A549 (cell line): ENCODE measurements at regions not wholly inside any gene's neighbourhood (a gene's known extent, or its start where the extent isn't known, plus 50 kb on each side); places are given as distances from the start of the nearest gene placed in this dataset.

ENCODE experiments used
- ATAC-seq, 2 experiments: fragments of 200-7000 bp in 1 of 2; fragments of >200 bp in 1 of 2; cut with Nextera tagmentation in 1 of 2; cut with Tn5 transposase in 1 of 2; 3 replicates each; pipeline versions ENCODE4 v1.8.0 to v1.9.1; 2018 to 2020; ENCODE audit warnings: mild to moderate bottlenecking in 1 of 2, moderate library complexity in 1 of 2
- CTCF ChIA-PET: fragments of 300-600 bp; sonication (Branson Sonifier 250); formaldehyde crosslinking; extraction: SDS; loops from one replicate; lab custom pipeline; 2021; ENCODE audit warnings: antibody characterized with exemption, inconsistent platforms; lab: Yijun Ruan, JAX
- POLR2A ChIA-PET: fragments of 350-600 bp; formaldehyde crosslinking; extraction: SDS; loops from one replicate; lab custom pipeline; 2021; ENCODE audit warnings: antibody characterized with exemption, inconsistent platforms; lab: Yijun Ruan, JAX
- DNase-seq, 2 experiments: peaks; one replicate each; pipeline versions ENCODE4 v3.0.0 to v3.0.0-alpha.2; 2011 to 2016; ENCODE audit warnings: low read depth in 1 of 2, low spot score in 1 of 2
- FAIRE-seq: peaks from 2 replicates; lab custom pipeline; 2011; peaks lifted over from hg19 to GRCh38; lab: Jason Lieb, UNC
- H3K27ac ChIP-seq, 2 experiments: fragments of >200 bp; sonication (Bioruptor Twin); formaldehyde crosslinking; 3 replicates each; pipeline ENCODE4 v1.5.1; 2016 to 2017
- H3K4me1 ChIP-seq: fragments of >200 bp; sonication (Bioruptor Twin); formaldehyde crosslinking; 3 replicates; pipeline ENCODE4 v1.6.1; 2016
- H3K4me2 ChIP-seq: fragments of >200 bp; sonication (Bioruptor Twin); formaldehyde crosslinking; 3 replicates; pipeline ENCODE4 v1.6.1; 2016
- H3K4me3 ChIP-seq: fragments of >200 bp; sonication (Bioruptor Twin); formaldehyde crosslinking; 3 replicates; pipeline ENCODE4 v1.5.1; 2016
- H3K9me3 ChIP-seq: fragments of >200 bp; sonication (Bioruptor Twin); formaldehyde crosslinking; 3 replicates; pipeline ENCODE4 v1.6.1; 2016
- ATOH8 ChIP-seq: fragments of 250-450 bp; sonication (Bioruptor Pico); IDR thresholded peaks from 2 replicates; pipeline ENCODE4 v1.5.0; 2020; ENCODE audit warnings: low read depth, mild to moderate bottlenecking, moderate library complexity
- BHLHE40 ChIP-seq: IDR thresholded peaks from 2 replicates; pipeline ENCODE4 v1.6.1; 2012; ENCODE audit warnings: low read depth, low read length, inconsistent platforms
- CBX2 ChIP-seq: fragments of 200-600 bp; sonication (generic); IDR thresholded peaks from 2 replicates; pipeline ENCODE4 v1.6.1; 2016; ENCODE audit warnings: low read depth, mild to moderate bottlenecking, borderline replicate concordance
- CEBPB ChIP-seq, 2 experiments: fragments of >200 bp in 1 of 2; sonication (Bioruptor Twin) in 1 of 2; formaldehyde crosslinking in 1 of 2; IDR thresholded peaks; 2 replicates each; pipeline ENCODE4 v1.6.1; 2012 to 2016
- CHD2 ChIP-seq: fragments of 150-350 bp; IDR thresholded peaks from 2 replicates; pipeline ENCODE4 v1.6.1; 2014; ENCODE audit warnings: low read length; ENCODE audit not compliant: partially characterized antibody
- EHF ChIP-seq: fragments of 250-450 bp; sonication (Bioruptor Pico); IDR thresholded peaks from 2 replicates; pipeline ENCODE4 v1.5.0; 2020; ENCODE audit warnings: mild to moderate bottlenecking
- ESRRA ChIP-seq: fragments of 150-350 bp; IDR thresholded peaks from 2 replicates; pipeline ENCODE4 v1.6.1; 2014; ENCODE audit warnings: mild to moderate bottlenecking, low read length, borderline replicate concordance
- FOSB ChIP-seq: fragments of 250-450 bp; sonication (Bioruptor Pico); IDR thresholded peaks from 2 replicates; pipeline ENCODE4 v1.5.0; 2020; ENCODE audit warnings: mild to moderate bottlenecking, moderate library complexity
- FOSL2 ChIP-seq, 2 experiments: fragments of 450-650 bp in 1 of 2; fragments of >200 bp in 1 of 2; sonication (Bioruptor Twin) in 1 of 2; formaldehyde crosslinking; IDR thresholded peaks; 2 replicates each; pipeline versions ENCODE4 v1.5.0 to v1.6.1; 2016 to 2020; ENCODE audit warnings: mild to moderate bottlenecking in 1 of 2, moderate library complexity in 1 of 2
- HEYL ChIP-seq: fragments of 250-450 bp; sonication (Bioruptor Pico); IDR thresholded peaks from 2 replicates; pipeline ENCODE4 v1.8.0; 2021; ENCODE audit warnings: mild to moderate bottlenecking, moderate library complexity
- HOXA7 ChIP-seq: fragments of 250-450 bp; sonication (Bioruptor Pico); IDR thresholded peaks from 2 replicates; pipeline ENCODE4 v1.5.0; 2020; ENCODE audit warnings: mild to moderate bottlenecking, moderate library complexity
- JUNB ChIP-seq: fragments of >200 bp; sonication (Bioruptor Twin); formaldehyde crosslinking; IDR thresholded peaks from 2 replicates; pipeline ENCODE4 v1.6.1; 2016
- KDM5A ChIP-seq: fragments of 200-600 bp; sonication (generic); IDR thresholded peaks from 2 replicates; pipeline ENCODE4 v1.6.1; 2016; ENCODE audit warnings: antibody characterized with exemption, mild to moderate bottlenecking
- MAZ ChIP-seq: fragments of 150-350 bp; IDR thresholded peaks from 2 replicates; pipeline ENCODE4 v1.6.1; 2014; ENCODE audit warnings: antibody characterized with exemption, low read depth, low read length, borderline replicate concordance
- MYC ChIP-seq: IDR thresholded peaks from 2 replicates; pipeline ENCODE4 v1.6.1; 2012; ENCODE audit warnings: mild to moderate bottlenecking, inconsistent platforms, low read length, improper control_type of control experiment, borderline replicate concordance
- PHF8 ChIP-seq: fragments of 200-600 bp; sonication (generic); IDR thresholded peaks from 2 replicates; pipeline ENCODE4 v1.6.1; 2016; ENCODE audit warnings: low read depth, mild to moderate bottlenecking, antibody characterized with exemption, moderate library complexity, borderline replicate concordance
- POLR2AphosphoS2 ChIP-seq: conservative IDR thresholded peaks from 2 replicates; pipeline ENCODE4 v1.6.1; 2012; ENCODE audit warnings: low read length, improper control_type of control experiment, inconsistent platforms
- RCOR1 ChIP-seq: fragments of 150-350 bp; IDR thresholded peaks from 2 replicates; pipeline ENCODE4 v1.6.1; 2014; ENCODE audit warnings: antibody characterized with exemption, low read length, low read depth
- RFX5 ChIP-seq: fragments of 450-650 bp; IDR thresholded peaks from 2 replicates; pipeline ENCODE4 v1.7.1; 2014; ENCODE audit warnings: antibody characterized with exemption, mild to moderate bottlenecking, moderate library complexity
- SREBF2 ChIP-seq: fragments of 450-650 bp; IDR thresholded peaks from 2 replicates; pipeline ENCODE4 v1.6.1; 2014; ENCODE audit warnings: mild to moderate bottlenecking, moderate library complexity
- WGBS: methylation state at CpG from one replicate; pipeline ENCODE4 v1.1.6; 2017; ENCODE audit errors: missing lambda C conversion rate; 5-methylcytosine and 5-hydroxymethylcytosine counted together
- TF ChIP-seq, protein P1 (sequence below): IDR thresholded peaks from 2 replicates; pipeline ENCODE4 v1.6.1; 2012
- TF ChIP-seq, protein P2 (sequence below): fragments of >200 bp; sonication (Bioruptor Twin); formaldehyde crosslinking; IDR thresholded peaks from 3 replicates; pipeline ENCODE4 v1.6.1; 2016
- TF ChIP-seq, protein P3 (sequence below): fragments of 150-350 bp; IDR thresholded peaks from 2 replicates; pipeline ENCODE4 v1.6.1; 2014; ENCODE audit warnings: low read depth, mild to moderate bottlenecking, low read length

DNA sequence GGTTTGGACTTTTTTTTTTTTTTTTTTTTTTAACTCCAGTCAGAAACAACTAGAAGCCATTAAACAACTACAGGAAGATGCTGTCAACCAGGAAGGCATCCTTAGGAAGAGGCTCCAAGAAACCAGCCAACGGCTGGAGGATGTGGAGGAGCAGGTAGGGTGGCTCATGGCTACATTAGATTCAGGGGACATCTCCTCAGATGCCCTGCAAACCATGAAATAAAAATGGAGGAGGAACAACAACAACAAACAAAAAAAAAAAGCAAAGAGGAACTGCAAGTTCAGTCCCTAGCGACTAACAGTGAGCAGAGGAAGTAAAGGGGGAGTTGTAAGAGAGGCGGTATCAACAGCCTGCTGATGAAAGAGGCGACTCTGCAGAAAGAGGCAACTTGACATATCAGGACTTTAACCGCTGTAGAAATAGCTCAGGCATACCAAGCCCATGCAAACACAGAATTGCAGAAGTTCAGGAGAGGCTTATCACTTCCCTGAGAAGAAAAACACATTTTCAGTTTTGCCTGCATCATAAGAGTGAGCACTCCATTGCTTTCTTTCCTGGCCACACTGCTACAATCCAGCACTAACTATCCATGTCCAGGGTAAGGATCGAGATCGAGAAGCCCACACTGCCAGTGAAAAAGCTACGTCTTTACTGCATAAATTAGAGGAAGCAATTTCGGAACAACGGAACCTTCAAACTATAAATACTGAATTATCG is 103.5 kb upstream of the BCAT1 start:
- H3K4me3 ChIP-seq, result no peak overlapping the region
- ChIA-PET POLR2A (no interaction called here), CTCF (interaction anchor here (1.1 kb wide), 1 partner anchor 31 kb away, joined by 3 read pairs; no protein-coding TSS in a partner anchor)
- FAIRE-seq (no peak), DNase-seq (no peak), ATAC-seq (no peak; a peak in 1 of 6 replicates)
- TF ChIP-seq KDM5A (no peak), FOSL2 (IDR thresholded peaks at IDR 0.05) (no peak), FOSL2 (CRISPR knock-in tag; IDR thresholded peaks at IDR 0.05) (no peak), HOXA7 (no peak), CBX2 (no peak), MYC (no peak), POLR2AphosphoS2 (no peak)
- TF ChIP-seq, protein P1, sequence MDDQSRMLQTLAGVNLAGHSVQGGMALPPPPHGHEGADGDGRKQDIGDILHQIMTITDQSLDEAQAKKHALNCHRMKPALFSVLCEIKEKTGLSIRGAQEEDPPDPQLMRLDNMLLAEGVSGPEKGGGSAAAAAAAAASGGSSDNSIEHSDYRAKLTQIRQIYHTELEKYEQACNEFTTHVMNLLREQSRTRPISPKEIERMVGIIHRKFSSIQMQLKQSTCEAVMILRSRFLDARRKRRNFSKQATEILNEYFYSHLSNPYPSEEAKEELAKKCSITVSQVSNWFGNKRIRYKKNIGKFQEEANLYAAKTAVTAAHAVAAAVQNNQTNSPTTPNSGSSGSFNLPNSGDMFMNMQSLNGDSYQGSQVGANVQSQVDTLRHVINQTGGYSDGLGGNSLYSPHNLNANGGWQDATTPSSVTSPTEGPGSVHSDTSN, result no peak
- TF ChIP-seq, protein P2, sequence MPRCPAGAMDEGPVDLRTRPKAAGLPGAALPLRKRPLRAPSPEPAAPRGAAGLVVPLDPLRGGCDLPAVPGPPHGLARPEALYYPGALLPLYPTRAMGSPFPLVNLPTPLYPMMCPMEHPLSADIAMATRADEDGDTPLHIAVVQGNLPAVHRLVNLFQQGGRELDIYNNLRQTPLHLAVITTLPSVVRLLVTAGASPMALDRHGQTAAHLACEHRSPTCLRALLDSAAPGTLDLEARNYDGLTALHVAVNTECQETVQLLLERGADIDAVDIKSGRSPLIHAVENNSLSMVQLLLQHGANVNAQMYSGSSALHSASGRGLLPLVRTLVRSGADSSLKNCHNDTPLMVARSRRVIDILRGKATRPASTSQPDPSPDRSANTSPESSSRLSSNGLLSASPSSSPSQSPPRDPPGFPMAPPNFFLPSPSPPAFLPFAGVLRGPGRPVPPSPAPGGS, result no peak
- no peaks in the 10 kb centered on the region; the same call in 2 of the 3 replicates for H3K4me1 ChIP-seq
- WGBS, result 72% methylated on average over 11 of the region's 11 CpGs
- H3K4me2 ChIP-seq, result no peak overlapping the region
- H3K27ac ChIP-seq, result no peak overlapping the region
- H3K9me3 ChIP-seq, result peaks cover 2% of the 10 kb centered on the region; the same call in 1 of the 3 replicates

GRCh38 chr12:25051656-25052195 is 102.8 kb upstream of the BCAT1 start:
- no peak overlapping the region for H3K4me3 ChIP-seq
- no peak for ATAC-seq
- 51% methylated on average over 5 of the region's 5 CpGs for WGBS

DNA sequence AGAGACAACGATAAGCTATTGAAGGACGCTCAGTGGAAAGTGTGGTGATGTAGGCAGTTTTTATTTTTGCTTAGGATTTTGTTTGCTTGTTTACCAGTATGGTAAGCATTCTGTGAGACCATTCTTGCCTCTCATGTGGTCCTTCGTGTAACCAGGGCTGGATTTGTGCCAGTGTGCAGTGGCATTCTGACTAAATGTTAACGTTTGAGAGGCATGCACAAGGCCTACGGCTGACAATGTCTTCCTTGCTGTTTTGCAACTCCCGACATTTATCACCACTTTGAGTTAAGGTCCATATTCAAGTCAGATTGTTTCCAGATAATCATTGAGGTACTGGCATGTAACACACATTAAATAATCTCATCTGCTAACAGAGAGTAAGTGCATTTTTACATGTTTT is 102.3 kb upstream of the BCAT1 start:
- H3K9me3 ChIP-seq, result peaks cover 11% of the 10 kb centered on the region; the same call in 1 of the 3 replicates
- H3K27ac ChIP-seq, result no peak overlapping the region
- TF ChIP-seq ESRRA (no peak), EHF (CRISPR knock-in tag) (no peak)
- ChIA-PET CTCF (interaction anchor here (1.1 kb wide), 1 partner anchor 30 kb away, joined by 3 read pairs; no protein-coding TSS in a partner anchor), POLR2A (no interaction called here)
- 56% methylated on average over 6 of the region's 6 CpGs for WGBS
- FAIRE-seq, result no peak
- H3K4me2 ChIP-seq, result no peak overlapping the region
- ATAC-seq, result no peak
- DNase-seq, result no peak
- H3K4me1 ChIP-seq, result no peaks in the 10 kb centered on the region; the same call in 2 of the 3 replicates
- H3K4me3 ChIP-seq, result no peak overlapping the region

More at GRCh38 chr12:25051656-25052195, 102.8 kb upstream of the BCAT1 start:
- Histone ChIP-seq H3K9me3 (peaks cover 8% of the 10 kb centered on the region; the same call in 1 of the 3 replicates), H3K4me1 (no peaks in the 10 kb centered on the region; the same call in 2 of the 3 replicates), H3K27ac (no peak overlapping the region), H3K4me2 (no peak overlapping the region)
- FAIRE-seq, result no peak
- DNase-seq, result no peak
- ChIA-PET CTCF (interaction anchor here (1.1 kb wide), 1 partner anchor 30 kb away, joined by 3 read pairs; no protein-coding TSS in a partner anchor), POLR2A (no interaction called here)
- TF ChIP-seq MAZ (no peak), BHLHE40 (no peak)

DNA sequence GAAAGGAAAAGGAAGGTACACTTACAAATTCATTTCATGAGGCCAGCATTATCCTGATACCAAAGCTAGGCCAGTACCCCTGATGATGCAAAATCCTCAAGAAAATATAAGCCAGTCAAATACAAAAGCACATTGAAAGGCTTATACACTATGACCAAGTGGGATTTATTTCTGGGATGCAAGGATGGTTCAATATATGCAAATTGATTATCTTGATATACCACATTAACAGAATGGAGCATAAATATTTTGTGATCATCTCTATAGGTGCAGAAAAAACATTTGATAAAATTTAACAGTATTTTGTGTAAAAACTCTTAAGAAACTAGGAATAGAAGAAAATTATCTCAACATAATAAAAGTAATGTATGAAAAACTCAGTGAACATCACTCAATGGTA is 97.0 kb upstream of the BCAT1 start:
- CTCF ChIA-PET, result no interaction called here
- DNase-seq (no peak), FAIRE-seq (no peak), ATAC-seq (no peak)
- POLR2A ChIA-PET, result no interaction called here
- peaks cover 14% of the 10 kb centered on the region; the same call in 2 of the 3 replicates for H3K9me3 ChIP-seq
- H3K4me1 ChIP-seq, result no peaks in the 10 kb centered on the region
- no peak overlapping the region for H3K27ac ChIP-seq
- TF ChIP-seq RCOR1, result no peak
- TF ChIP-seq CHD2, result no peak
- no peak for TF ChIP-seq RFX5
- TF ChIP-seq FOSB (CRISPR knock-in tag), result no peak
- TF ChIP-seq, protein P3, sequence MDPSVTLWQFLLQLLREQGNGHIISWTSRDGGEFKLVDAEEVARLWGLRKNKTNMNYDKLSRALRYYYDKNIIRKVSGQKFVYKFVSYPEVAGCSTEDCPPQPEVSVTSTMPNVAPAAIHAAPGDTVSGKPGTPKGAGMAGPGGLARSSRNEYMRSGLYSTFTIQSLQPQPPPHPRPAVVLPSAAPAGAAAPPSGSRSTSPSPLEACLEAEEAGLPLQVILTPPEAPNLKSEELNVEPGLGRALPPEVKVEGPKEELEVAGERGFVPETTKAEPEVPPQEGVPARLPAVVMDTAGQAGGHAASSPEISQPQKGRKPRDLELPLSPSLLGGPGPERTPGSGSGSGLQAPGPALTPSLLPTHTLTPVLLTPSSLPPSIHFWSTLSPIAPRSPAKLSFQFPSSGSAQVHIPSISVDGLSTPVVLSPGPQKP, result no peak
- no peak for TF ChIP-seq CEBPB (IDR thresholded peaks at IDR 0.05)
- no peak for TF ChIP-seq CBX2
- TF ChIP-seq SREBF2, result no peak
- no peak for TF ChIP-seq ATOH8 (CRISPR knock-in tag)
- no peak for TF ChIP-seq JUNB
- no peak for TF ChIP-seq PHF8
- no peak for TF ChIP-seq KDM5A
- no peak for TF ChIP-seq HEYL (CRISPR knock-in tag)
- no peak for TF ChIP-seq POLR2AphosphoS2
- TF ChIP-seq, all 56 proteins: peak for 0
- Histone ChIP-seq H3K4me3 (no peak overlapping the region), H3K4me2 (no peak overlapping the region)
